ENCODE measurements at regions not wholly inside any gene's neighbourhood (a gene's known extent, or its start where the extent isn't known, plus 50 kb on each side); places are given as distances from the start of the nearest gene placed in this dataset.

GRCh38 chr7:25286756-25287155, 58.5 kb upstream of the NPVF start:
- TF ChIP-seq, protein P1, sequence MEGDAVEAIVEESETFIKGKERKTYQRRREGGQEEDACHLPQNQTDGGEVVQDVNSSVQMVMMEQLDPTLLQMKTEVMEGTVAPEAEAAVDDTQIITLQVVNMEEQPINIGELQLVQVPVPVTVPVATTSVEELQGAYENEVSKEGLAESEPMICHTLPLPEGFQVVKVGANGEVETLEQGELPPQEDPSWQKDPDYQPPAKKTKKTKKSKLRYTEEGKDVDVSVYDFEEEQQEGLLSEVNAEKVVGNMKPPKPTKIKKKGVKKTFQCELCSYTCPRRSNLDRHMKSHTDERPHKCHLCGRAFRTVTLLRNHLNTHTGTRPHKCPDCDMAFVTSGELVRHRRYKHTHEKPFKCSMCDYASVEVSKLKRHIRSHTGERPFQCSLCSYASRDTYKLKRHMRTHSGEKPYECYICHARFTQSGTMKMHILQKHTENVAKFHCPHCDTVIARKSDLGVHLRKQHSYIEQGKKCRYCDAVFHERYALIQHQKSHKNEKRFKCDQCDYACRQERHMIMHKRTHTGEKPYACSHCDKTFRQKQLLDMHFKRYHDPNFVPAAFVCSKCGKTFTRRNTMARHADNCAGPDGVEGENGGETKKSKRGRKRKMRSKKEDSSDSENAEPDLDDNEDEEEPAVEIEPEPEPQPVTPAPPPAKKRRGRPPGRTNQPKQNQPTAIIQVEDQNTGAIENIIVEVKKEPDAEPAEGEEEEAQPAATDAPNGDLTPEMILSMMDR (IDR thresholded peaks at IDR 0.05) = no peak
- no peak for TF ChIP-seq EZH2 (IDR thresholded peaks at IDR 0.05; ENCODE audit: borderline replicate concordance, insufficient read depth, low read depth, low read length, poor library complexity, severe bottlenecking)
